ENCODE measurements at regions not wholly inside any gene's neighbourhood (a gene's known extent, or its start where the extent isn't known, plus 50 kb on each side); places are given as distances from the start of the nearest gene placed in this dataset.

DNA sequence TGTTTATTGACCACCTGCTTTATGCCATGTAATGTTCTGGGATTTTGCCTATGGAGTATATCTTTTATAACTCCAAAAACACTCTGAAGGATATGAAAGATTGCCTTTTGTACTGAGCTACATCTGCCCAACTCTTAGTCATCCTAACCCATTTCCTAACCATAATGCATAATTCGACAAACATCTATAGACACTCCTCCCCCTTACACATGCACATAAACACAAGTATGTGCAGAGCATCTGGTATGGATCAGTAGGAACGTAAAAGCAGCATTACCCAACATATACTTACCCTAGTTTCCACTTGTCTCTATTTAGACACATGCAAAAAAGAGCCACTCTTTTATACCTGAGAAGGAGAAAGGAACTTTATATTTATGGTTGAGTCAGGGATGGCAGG lies 272.8 kb downstream of the FAM76B start:
- DNase-seq (no peak), ATAC-seq (no peak)
- Mint-ChIP-seq H3K27me3 (ENCODE audit: low read depth in 2 of 2) (peaks cover 2 to 17% of the 10 kb centered on the region in 2 donors), H3K4me1 (no peaks in the 10 kb centered on the region), H3K9me3 (no peaks in the 10 kb centered on the region), H3K4me3 (no peak overlapping the region), H3K27ac (no peak overlapping the region), H3K36me3 (no peaks in the 10 kb centered on the region)
- no peak overlapping the region for H3K4me3 ChIP-seq (ENCODE audit: low read length)
- H3K4me1 ChIP-seq (ENCODE audit: control insufficient read depth, insufficient read depth, low read length) = no peaks in the 10 kb centered on the region
- intact Hi-C loops (cut with micrococcal nuclease) = loop anchor here (10.0 kb wide), 1 partner anchor 188 kb away; no protein-coding TSS in a partner anchor
- TF ChIP-seq, protein P1, sequence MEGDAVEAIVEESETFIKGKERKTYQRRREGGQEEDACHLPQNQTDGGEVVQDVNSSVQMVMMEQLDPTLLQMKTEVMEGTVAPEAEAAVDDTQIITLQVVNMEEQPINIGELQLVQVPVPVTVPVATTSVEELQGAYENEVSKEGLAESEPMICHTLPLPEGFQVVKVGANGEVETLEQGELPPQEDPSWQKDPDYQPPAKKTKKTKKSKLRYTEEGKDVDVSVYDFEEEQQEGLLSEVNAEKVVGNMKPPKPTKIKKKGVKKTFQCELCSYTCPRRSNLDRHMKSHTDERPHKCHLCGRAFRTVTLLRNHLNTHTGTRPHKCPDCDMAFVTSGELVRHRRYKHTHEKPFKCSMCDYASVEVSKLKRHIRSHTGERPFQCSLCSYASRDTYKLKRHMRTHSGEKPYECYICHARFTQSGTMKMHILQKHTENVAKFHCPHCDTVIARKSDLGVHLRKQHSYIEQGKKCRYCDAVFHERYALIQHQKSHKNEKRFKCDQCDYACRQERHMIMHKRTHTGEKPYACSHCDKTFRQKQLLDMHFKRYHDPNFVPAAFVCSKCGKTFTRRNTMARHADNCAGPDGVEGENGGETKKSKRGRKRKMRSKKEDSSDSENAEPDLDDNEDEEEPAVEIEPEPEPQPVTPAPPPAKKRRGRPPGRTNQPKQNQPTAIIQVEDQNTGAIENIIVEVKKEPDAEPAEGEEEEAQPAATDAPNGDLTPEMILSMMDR (IDR thresholded peaks at IDR 0.05) = no peak
- no peaks in the 10 kb centered on the region for H3K36me3 ChIP-seq (ENCODE audit: control insufficient read depth, insufficient read depth, low read length)
- WGBS (ENCODE audit: insufficient coverage) = 94% methylated on average over 1 of the region's 2 CpGs
- no peak overlapping the region for H3K27ac ChIP-seq (ENCODE audit: low read length)
- H3K9me3 ChIP-seq (ENCODE audit: control insufficient read depth, insufficient read depth, low read length) = no peaks in the 10 kb centered on the region
- no peaks in the 10 kb centered on the region for H3K27me3 ChIP-seq (ENCODE audit: control insufficient read depth, insufficient read depth, low read length)

- DNase-seq (no peak), ATAC-seq (no peak)
- intact Hi-C loops (cut with micrococcal nuclease) = loop anchor here (10.0 kb wide), 1 partner anchor 189 kb away; no protein-coding TSS in a partner anchor
- H3K9me3 ChIP-seq (ENCODE audit: control insufficient read depth, insufficient read depth, low read length) = no peaks in the 10 kb centered on the region
- H3K4me1 Mint-ChIP-seq = no peaks in the 10 kb centered on the region
- peaks cover 2 to 21% of the 10 kb centered on the region in 2 donors for H3K27me3 Mint-ChIP-seq (ENCODE audit: low read depth in 2 of 2)
- no peaks in the 10 kb centered on the region for H3K9me3 Mint-ChIP-seq
- no peaks in the 10 kb centered on the region for H3K4me1 ChIP-seq (ENCODE audit: control insufficient read depth, insufficient read depth, low read length)
- WGBS (ENCODE audit: insufficient coverage) = 100% methylated on average over 1 of the region's 2 CpGs
- no peak overlapping the region for H3K27ac Mint-ChIP-seq
- H3K27ac ChIP-seq (ENCODE audit: low read length) = no peak overlapping the region
- no peaks in the 10 kb centered on the region for H3K27me3 ChIP-seq (ENCODE audit: control insufficient read depth, insufficient read depth, low read length)
- no peak overlapping the region for H3K4me3 ChIP-seq (ENCODE audit: low read length)
- H3K4me3 Mint-ChIP-seq = no peak overlapping the region
- H3K36me3 ChIP-seq (ENCODE audit: control insufficient read depth, insufficient read depth, low read length) = no peaks in the 10 kb centered on the region
- TF ChIP-seq, protein P1 (IDR thresholded peaks at IDR 0.05) = no peak
- no peaks in the 10 kb centered on the region for H3K36me3 Mint-ChIP-seq
Observed at GRCh38 chr11:95516175-95516574, 273.4 kb downstream of the FAM76B start.

- no peaks in the 10 kb centered on the region for H3K4me1 ChIP-seq (ENCODE audit: control insufficient read depth, insufficient read depth, low read length)
- 96% methylated on average over 2 of the region's 2 CpGs for WGBS (ENCODE audit: insufficient coverage)
- H3K4me3 ChIP-seq (ENCODE audit: low read length) = no peak overlapping the region
- no peak for DNase-seq
- no peak overlapping the region for H3K27ac ChIP-seq (ENCODE audit: low read length)
- Mint-ChIP-seq H3K4me1 (no peaks in the 10 kb centered on the region), H3K4me3 (no peak overlapping the region), H3K36me3 (no peaks in the 10 kb centered on the region), H3K27me3 (ENCODE audit: low read depth in 2 of 2) (peaks cover 2 to 25% of the 10 kb centered on the region in 2 donors), H3K9me3 (no peaks in the 10 kb centered on the region), H3K27ac (no peak overlapping the region)
- intact Hi-C loops (cut with micrococcal nuclease) = loop anchor here (10.0 kb wide), 1 partner anchor 189 kb away; no protein-coding TSS in a partner anchor
- no peaks in the 10 kb centered on the region for H3K9me3 ChIP-seq (ENCODE audit: control insufficient read depth, insufficient read depth, low read length)
- no peak for ATAC-seq
- H3K27me3 ChIP-seq (ENCODE audit: control insufficient read depth, insufficient read depth, low read length) = no peaks in the 10 kb centered on the region
- no peaks in the 10 kb centered on the region for H3K36me3 ChIP-seq (ENCODE audit: control insufficient read depth, insufficient read depth, low read length)
- TF ChIP-seq, protein P1 (IDR thresholded peaks at IDR 0.05) = no peak
Observed at GRCh38 chr11:95515371-95515770, 274.2 kb downstream of the FAM76B start.

GRCh38 chr11:95514416-95515110 lies 275.0 kb downstream of the FAM76B start:
- peaks cover 2 to 30% of the 10 kb centered on the region in 2 donors for H3K27me3 Mint-ChIP-seq (ENCODE audit: low read depth in 2 of 2)
- TF ChIP-seq, protein P1 (IDR thresholded peaks at IDR 0.05) = no peak
- H3K4me1 Mint-ChIP-seq = no peaks in the 10 kb centered on the region
- DNase-seq (no peak), ATAC-seq (no peak)
- WGBS (ENCODE audit: insufficient coverage) = 78% methylated on average over 3 of the region's 4 CpGs
- Histone ChIP-seq H3K27me3 (ENCODE audit: control insufficient read depth, insufficient read depth, low read length) (no peaks in the 10 kb centered on the region), H3K4me3 (ENCODE audit: low read length) (no peak overlapping the region), H3K36me3 (ENCODE audit: control insufficient read depth, insufficient read depth, low read length) (no peaks in the 10 kb centered on the region), H3K9me3 (ENCODE audit: control insufficient read depth, insufficient read depth, low read length) (no peaks in the 10 kb centered on the region), H3K4me1 (ENCODE audit: control insufficient read depth, insufficient read depth, low read length) (no peaks in the 10 kb centered on the region), H3K27ac (ENCODE audit: low read length) (no peak overlapping the region)
- H3K9me3 Mint-ChIP-seq = no peaks in the 10 kb centered on the region
- H3K36me3 Mint-ChIP-seq = no peaks in the 10 kb centered on the region
- intact Hi-C loops (cut with micrococcal nuclease) = loop anchor here (10.0 kb wide), 1 partner anchor 190 kb away; no protein-coding TSS in a partner anchor
- H3K4me3 Mint-ChIP-seq = no peak overlapping the region
- no peak overlapping the region for H3K27ac Mint-ChIP-seq
